GM13976 (cell line): ENCODE measurements at regions not wholly inside any gene's neighbourhood (a gene's known extent, or its start where the extent isn't known, plus 50 kb on each side); places are given as distances from the start of the nearest gene placed in this dataset.

Experiments used
- DNase-seq: peaks from one replicate; pipeline ENCODE4 v3.0.0; 2012; ENCODE audit warnings: low spot score
- CTCF ChIP-seq: IDR thresholded peaks from 2 replicates; pipeline ENCODE4 v1.5.1; 2012; ENCODE audit warnings: borderline replicate concordance, mild to moderate bottlenecking; ENCODE audit not compliant: insufficient read depth; ENCODE audit errors: extremely low read depth, missing control alignments, control extremely low read depth
- in situ Hi-C: fragments of 300-500 bp; cut with MboI; formaldehyde crosslinking; loops from one replicate; pipeline ENCODE4 v1.12.0; 2022; ENCODE audit warnings: low sequenced_read_pairs, mixed read lengths, inconsistent platforms; ENCODE audit not compliant: unreplicated experiment

GRCh38 chr4:20302336-20302735, 50.6 kb downstream of the SLIT2 start:
- in situ Hi-C loops = no loop called here
- no peak for DNase-seq
- no peak for TF ChIP-seq CTCF

GRCh38 chr4:20305976-20306375, 54.3 kb downstream of the SLIT2 start:
- TF ChIP-seq CTCF = no peak
- in situ Hi-C loops = no loop called here
- no peak for DNase-seq

- TF ChIP-seq CTCF = no peak
- DNase-seq = no peak
- in situ Hi-C loops = no loop called here
Measured at GRCh38 chr4:20311856-20312255, 60.2 kb downstream of the SLIT2 start.

- in situ Hi-C loops = no loop called here
- DNase-seq = no peak
- no peak for TF ChIP-seq CTCF
Measured at GRCh38 chr4:20313237-20314030, 61.7 kb downstream of the SLIT2 start.

GRCh38 chr4:20317424-20317985, 65.8 kb downstream of the SLIT2 start:
- no peak for DNase-seq
- no peak for TF ChIP-seq CTCF
- in situ Hi-C loops = no loop called here

- no peak for DNase-seq
- TF ChIP-seq CTCF = no peak
- in situ Hi-C loops = no loop called here
Measured at GRCh38 chr4:20318001-20318908, 66.5 kb downstream of the SLIT2 start.
